ENCODE measurements at regions not wholly inside any gene's neighbourhood (a gene's known extent, or its start where the extent isn't known, plus 50 kb on each side); places are given as distances from the start of the nearest gene placed in this dataset.
"Not testable (repeated sequence)": the region's sequence is repeated elsewhere in the genome, so short reads cannot be mapped to it uniquely, and the experiment has no call there.

DNA sequence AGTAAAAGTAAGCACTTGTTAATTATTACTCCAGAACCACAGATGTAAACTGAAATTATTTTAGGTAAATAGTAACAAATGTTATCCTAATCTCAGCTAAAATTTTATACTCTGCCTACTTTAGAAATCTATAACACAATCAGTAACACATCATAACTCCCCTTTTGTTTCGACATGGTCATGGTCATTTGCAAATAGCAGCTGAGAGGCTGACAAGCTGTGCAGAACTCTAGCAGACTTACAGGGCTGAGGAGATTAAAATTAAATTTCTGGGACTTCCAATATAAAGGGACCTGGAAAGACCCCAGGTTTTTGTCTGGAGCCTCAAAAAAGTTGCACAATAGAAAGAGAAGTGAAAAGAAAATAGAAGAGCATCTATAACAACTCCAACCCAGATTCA, 88.8 kb downstream of the PRL start:
- no peak for DNase-seq (ENCODE audit: low read depth)

DNA sequence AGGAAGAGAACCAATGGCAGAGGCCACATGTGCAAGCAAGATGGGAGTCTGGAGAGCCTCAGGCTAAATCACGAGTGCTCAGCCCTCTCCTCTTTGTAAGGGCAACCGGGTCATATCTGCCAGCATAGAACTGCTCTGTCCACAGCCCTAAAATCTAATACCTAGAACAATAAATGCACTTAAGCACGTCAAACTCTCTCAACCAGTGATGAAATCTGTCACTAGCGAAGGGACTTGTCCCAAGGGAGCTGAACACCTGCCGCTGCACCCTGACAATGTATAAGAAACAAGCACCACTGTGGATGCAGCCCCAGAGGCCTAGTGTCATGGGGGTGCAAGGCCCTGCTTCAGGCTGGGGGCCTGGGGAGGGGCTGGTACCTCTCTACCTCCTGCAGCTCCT, 82.5 kb downstream of the PRL start:
- DNase-seq (ENCODE audit: low read depth), result no peak

DNA sequence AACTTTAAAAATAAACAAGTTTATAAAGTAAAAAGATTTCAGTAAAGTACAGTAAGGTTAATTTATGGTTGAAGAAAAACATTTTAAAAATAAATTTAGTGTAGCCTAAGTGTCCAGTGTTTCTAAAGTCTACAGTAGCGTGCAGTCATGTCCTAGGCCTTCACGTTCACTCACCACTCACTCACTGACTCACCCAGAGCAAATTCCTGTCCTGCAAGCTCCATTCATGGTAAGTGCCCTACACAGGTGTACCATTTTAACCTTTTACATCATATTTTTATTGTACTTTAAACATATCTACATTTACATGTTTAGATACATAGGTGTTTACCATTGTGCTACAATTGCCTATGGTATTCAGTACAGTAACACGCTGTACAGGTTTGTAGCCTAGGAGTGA, 81.4 kb downstream of the PRL start:
- DNase-seq (ENCODE audit: low read depth), result not testable (repeated sequence)

DNA sequence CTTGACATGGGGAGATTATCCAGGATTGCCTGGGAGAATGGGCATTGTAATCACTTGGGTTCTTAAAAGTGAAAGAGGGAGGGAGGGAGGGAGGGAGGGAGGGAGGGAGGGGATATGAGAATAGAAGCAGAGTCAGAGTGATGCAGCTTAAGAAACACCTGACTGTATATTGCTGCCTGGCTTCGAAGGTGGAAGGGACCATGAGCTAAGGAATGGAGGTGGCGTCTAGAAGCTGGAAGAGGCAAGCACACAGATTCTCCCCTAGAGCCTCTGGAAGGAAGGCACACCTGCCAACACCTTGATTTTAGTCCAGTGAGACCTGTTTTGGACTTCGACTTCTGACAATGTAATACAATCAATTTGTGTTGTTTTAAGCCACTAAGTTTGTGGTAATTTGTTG, 78.4 kb downstream of the PRL start:
- no peak for DNase-seq (ENCODE audit: low read depth)

DNA sequence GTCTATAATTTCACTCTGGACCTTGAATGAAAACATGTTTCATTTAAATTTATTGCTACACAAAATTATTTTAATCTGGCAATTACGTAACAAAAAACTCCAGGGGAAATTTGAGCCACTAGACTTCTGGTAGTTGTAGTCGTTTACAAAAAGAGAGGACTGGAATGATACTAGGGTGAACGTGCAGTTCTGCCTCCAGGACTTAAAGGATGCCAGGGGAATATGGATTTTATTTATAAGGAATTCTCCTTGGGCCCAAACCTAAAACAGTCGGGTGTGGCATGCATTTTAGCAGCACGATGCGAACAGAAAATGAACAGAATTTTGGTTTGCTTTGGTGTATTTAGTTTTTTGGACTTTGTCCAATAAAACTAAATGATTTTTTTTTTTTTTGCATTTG, 76.9 kb downstream of the PRL start:
- DNase-seq (ENCODE audit: low read depth), result no peak

DNA sequence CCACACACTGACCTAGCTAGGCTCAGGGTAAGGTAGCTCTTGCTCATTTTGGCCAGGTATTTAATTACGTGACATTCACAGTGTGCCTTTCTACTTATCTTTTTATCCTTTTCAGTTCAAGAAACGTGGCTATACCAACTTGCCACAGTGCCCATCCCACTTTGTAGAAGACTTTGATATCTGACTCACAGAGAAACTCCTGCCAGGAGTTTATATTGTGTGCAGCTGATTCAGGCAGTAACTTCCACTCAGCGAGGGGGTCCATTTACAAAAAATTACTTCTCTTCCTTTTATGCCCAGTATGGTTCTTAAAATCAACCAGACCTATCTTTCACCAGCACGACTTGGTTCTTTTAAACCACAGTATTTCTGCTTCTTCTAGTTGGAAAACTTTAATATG, 75.6 kb downstream of the PRL start:
- DNase-seq (ENCODE audit: low read depth), result no peak

DNA sequence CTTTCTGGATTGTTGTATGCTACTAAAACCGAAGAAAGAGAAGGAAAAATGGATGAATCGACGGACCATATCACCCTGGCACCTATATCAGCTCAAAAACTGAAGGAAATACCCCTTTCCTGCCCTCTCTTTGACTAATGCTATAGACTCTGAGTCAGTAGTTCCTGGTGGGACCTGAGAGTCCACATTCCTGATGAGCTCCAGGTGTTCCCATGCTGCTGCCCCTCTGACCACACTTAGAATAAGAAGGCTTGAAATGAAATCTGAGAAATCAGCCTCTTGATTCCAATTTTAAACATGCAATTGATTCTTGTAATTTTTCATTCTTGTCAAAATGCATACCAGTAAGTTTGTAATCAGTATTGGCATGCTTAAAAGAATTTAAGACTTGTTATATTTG, 75.2 kb downstream of the PRL start:
- no peak for DNase-seq (ENCODE audit: low read depth)

DNA sequence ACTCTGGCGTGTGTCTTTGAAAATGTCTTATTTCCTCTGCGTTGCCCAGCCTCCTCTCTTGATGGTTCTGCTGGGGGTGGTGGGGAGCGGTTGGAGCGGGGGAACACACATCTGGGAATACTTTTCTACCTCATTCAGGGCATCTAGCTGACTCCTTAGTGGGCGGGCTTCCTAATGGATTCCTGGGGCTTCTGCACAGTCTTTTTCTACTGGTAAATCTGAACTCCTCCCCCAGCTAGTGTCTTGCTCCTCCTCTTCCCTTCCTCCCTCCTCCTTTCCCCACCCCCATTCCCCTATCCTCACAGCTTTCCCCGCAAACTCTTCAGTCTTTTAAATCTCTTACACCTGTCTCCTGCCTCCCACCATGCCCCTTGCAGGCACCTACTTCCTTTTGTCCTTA, 74.4 kb downstream of the PRL start:
- no peak for DNase-seq (ENCODE audit: low read depth)

DNA sequence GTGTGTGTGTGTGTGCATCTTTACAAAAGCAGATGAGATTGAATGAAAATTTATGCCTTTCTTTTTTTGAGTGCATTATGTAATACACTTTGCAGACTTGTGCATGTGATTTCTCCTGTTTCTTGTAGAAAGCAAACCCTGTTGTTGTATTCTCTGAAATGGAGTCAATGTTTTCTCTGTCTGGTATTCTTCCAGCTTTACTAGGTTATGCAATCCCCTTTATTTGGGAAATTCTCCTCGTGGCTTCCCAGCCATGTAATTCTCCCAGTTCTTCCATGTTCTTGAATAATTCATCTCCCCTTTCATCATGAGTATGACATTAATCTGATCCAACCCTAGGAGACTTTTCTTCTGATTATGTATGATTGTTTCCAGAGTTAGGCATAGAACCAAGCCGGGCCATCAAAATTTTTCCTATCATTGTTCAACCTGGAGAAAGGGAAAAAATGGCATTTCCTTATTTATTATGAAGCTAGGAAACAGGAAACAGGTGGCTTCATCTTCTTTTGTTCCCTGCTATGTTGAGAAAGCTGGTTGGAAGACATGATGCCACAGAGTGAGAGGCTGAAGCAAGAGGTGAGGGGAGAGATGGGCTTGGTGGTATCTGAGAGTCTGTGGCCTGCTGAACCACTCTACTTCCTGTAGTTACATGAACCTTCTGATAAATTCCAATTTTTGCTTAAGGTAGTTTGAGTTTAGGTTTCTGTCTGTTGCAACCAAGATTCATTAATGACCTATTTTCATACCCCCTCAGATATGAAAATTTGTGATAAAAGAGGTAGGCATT, 68.8 kb downstream of the PRL start:
- DNase-seq (ENCODE audit: low read depth), result no peak

DNA sequence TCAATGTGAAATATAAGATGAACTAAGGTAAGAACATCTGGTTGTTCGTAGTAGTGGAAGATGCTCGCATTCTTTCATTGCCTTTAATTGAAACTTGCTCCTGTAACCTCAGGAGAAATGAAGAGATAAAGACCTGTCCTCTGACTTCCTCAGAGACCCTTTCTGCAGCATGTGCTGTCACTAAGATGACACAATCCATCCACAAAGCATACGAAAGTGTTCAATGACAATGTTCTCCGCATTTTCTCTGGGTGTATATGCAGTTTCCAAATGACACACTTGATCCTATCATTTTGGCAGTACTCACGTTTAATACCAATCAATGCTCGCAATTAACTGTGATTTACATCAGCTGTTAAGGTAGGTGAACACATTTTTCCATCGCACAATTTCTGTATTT, 65.8 kb downstream of the PRL start:
- DNase-seq (ENCODE audit: low read depth), result no peak

DNA sequence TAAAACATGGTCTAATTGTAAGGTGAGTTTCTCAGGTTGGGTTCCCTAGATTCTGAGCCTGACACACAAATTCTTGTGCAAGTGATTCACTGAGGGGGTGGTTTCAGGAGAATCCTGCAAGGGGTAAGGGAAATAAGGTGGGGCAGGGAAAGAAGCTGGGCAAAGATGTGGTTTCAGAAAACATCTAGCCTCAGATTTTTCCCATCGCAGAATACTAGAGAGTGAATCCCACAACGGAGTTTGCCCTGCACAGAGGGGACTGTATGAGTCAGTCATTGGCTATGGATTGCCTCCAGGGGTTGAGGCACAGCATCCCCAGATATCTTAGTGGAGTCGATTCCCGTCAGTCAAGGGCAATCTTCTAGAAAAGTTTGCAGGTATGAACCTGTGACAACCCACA, 65.2 kb downstream of the PRL start:
- DNase-seq (ENCODE audit: low read depth), result peak; percentile 59

DNA sequence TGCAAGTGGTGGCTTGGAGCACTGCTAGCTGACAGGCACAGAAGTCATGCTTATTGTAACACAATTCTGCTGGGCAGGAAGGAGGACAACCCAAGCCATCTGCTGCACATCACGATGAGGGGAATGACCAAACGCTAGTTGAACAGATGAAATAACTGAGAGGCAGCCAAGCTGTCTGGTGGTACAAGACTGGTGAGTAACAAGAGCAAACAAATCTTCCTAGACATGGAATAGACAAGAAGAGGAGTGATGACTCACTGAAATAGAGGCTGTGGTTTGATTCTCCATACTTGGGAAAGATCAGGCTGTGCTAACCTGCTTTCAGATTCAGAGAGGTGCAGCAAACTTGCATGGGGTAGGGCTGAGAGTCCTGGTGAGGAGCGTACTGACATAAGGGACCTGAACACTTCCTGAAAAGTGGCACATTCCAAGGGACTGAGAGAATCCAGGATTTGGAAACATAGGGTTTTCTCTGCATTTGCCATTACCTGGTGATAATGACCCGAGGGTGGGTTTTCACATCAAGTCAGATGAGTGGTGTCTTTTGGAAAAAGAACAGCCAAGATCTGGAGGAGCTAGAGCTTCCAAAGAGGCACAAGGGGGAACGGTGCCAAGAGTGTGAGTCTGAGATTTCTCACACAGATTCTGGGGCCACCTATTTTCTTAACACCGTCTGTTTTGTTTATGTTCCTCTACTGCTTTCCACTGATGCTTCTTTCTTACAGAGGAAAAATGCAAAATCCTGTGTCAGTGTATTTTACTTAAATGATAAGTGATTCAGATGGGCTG, 60.0 kb downstream of the PRL start:
- peak; percentile 63 for DNase-seq (ENCODE audit: low read depth)
